KBM-7 (cell line): ENCODE measurements at regions not wholly inside any gene's neighbourhood (a gene's known extent, or its start where the extent isn't known, plus 50 kb on each side); places are given as distances from the start of the nearest gene placed in this dataset.

Experiments
- DNase-seq: peaks from one replicate; pipeline ENCODE4 v3.0.0-alpha.2; 2015
- in situ Hi-C: fragments of 300-500 bp; cut with MboI; formaldehyde crosslinking; loops from 2 replicates; pipeline ENCODE4 v1.14.3; 2020; ENCODE audit warnings: low sequenced_read_pairs, low pct_unique_long_range_greater_than_20kb, mixed read lengths

DNA sequence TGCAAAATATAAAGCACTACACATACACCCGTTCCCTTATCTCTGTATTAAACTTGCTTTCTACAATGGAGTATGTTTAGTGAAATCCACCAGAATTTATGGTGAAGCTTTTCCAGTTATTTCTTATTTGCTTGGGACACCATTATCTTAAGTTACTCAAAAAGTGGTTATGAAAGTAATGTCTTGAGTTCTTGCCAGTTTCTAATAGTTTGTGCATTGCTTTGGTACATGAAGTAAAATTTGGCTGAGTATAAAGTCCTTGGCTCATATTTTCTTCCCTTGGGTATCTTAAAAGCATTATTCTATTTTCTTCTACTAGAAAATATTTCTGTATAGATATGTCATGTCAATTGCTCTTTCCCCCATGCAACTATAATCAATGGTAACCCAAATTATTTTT lies 85.2 kb downstream of the POLR1F start:
- no peak for DNase-seq
- in situ Hi-C loops = no loop called here

DNA sequence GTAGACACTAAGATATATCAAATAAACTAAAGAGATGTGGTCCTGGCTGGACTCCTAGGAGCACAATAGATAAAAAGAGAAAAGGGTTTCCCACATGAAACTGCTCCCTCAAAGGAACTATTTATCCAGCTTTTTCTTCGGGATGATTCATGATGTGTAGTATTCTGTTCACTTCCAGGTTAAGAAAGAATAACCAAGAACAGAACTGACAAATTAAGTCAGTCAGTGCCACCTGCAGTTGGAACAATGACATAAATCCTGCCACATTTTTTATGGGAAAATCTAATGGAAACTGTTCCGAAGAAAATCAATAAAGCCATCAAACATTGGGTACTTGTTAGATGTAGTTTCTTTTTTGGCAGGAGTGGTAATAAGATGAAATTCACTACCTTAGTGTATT lies 87.1 kb downstream of the POLR1F start:
- in situ Hi-C loops = no loop called here
- DNase-seq = no peak

GRCh38 chr7:19620470-19620869 lies 88.4 kb downstream of the POLR1F start:
- DNase-seq = no peak
- in situ Hi-C loops = no loop called here

DNA sequence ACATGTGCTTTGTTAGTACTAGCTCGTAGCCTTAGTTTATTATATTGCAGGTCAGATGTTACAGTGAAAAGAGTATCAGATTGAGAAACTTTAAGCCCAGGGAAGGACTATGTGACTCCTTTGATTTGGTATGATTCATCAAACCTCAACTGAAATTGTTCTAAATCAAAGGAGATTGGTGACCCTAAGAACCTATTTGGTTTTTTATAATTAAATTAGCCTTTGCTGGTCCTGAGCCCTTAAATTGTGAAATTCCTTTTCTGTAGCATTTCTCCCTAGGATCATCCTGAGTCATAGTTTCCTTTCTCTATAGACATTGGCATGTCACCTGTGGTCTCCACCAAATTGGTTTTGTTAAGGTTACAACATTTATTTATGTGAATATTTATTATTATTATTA lies 89.7 kb downstream of the POLR1F start:
- in situ Hi-C loops = no loop called here
- no peak for DNase-seq

DNA sequence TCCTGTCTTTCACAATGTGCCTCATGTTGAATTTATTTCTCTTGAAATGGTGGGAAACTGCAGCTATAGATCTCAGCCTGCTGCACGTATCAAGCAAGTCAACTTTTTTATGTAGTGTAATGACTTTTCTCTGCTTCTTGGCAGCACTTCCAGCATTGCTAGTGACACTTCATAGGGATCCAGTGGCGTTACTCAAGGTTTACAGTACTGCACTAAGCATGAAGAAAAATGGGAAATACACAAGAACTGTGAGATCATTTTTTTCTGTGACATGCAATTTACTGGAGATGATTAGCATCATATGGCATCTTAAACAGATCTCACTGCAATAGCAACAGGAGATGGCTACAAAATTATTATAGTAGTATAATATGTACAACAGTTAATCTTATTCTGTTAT lies 90.9 kb downstream of the POLR1F start:
- in situ Hi-C loops = no loop called here
- DNase-seq = no peak

GRCh38 chr7:19610194-19610943 lies 98.5 kb downstream of the POLR1F start:
- no peak for DNase-seq
- in situ Hi-C loops = no loop called here

DNA sequence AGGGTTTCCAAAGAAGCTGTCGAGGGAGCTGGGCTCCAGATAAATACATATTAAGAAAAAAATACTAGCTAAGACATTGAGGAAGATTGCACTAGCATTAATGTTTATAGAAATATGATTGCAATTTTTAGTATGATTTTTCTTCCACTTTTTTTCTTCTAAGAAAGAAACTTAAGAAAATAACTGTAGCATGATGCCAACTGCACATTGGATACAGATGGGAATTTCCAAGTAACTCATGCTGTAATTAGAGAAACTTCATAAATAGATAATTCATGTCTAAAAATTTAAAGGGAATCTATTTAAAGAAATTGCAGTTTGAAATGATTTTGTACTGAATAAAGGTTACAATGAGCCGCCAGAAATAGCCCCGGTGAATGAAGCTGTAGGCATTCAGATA lies 119.4 kb downstream of the POLR1F start:
- no peak for DNase-seq
- in situ Hi-C loops = no loop called here

- in situ Hi-C loops = no loop called here
- DNase-seq = no peak
Observed at GRCh38 chr7:19587291-19587690, 121.5 kb downstream of the POLR1F start.

DNA sequence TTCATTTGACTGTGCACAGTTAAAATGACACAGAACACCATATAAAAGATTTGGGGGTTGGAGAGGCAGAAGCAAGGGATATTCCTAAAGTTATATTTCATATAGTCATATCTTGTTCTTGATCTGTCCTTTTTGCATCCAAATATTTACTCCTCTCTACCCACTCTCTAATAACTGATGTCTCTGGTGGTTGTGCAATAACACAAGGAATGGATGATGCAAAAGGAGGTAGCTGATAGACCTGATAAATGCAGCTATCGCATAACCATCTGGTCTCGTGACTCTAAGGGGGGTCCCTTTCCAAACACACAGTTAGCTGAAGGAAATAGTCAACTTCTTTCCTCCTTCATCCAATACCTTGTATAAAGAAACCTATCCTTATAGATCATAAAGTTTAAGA lies 123.1 kb downstream of the POLR1F start:
- no peak for DNase-seq
- in situ Hi-C loops = no loop called here

DNA sequence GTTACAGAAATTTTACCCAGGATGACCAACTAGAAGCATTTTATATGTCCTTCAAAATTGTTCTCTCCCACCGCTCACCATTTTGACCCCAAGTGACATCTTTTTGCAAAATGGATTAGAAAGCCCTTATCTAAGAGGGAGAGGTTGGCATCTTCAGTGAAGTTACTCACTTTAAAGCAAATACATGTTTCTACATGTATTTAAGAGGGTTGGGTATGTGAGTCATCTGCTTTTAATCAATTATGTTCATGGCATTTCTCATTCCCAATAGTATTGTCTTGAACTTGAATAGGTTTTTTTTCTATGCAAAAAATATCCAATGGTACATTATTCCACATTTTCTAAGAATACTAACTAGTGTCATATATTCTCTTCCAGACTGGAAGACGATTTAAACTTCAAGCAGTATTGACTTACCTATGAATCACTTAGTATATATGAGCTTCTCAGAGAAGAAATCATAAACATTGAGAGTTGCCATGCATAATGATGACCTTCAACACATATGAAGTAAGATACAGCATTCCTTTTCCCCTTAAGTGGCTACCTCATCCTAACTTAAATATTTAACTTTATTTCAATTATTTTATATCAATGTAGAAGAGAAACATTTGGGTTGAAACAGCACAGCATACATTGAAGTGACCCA lies 132.8 kb downstream of the POLR1F start:
- in situ Hi-C loops = no loop called here
- no peak for DNase-seq

- no peak for DNase-seq
- in situ Hi-C loops = no loop called here
Observed at GRCh38 chr7:19574131-19574530, 134.7 kb downstream of the POLR1F start.

DNA sequence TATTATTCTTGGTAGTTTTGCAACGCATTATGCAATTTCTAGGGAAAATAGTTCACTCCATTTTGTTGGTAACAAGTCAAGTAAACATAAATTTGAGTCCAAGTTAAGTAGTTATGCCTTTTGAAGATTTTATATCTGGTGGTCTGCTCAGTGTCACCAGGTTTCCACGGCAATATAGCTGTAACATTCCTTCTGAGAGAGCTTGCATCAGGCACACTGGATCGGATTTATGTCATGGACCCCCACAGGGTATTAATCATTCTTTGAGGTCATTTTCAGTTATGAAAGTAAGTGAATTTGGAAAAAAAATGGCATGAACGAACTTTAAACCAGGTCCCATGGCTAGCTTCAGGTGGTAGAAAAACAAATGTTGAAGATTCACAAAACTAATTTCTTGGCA lies 136.3 kb downstream of the POLR1F start:
- in situ Hi-C loops = no loop called here
- no peak for DNase-seq

GRCh38 chr7:19567011-19567410 lies 141.8 kb downstream of the POLR1F start:
- no peak for DNase-seq
- in situ Hi-C loops = no loop called here

- in situ Hi-C loops = no loop called here
- no peak for DNase-seq
Observed at GRCh38 chr7:19565602-19566001, 143.2 kb downstream of the POLR1F start.

- in situ Hi-C loops = no loop called here
- DNase-seq = no peak
Observed at GRCh38 chr7:19561121-19561805, 147.6 kb downstream of the POLR1F start.

- no peak for DNase-seq
- in situ Hi-C loops = no loop called here
Observed at GRCh38 chr7:19560111-19560883, 148.5 kb downstream of the POLR1F start.

- no peak for DNase-seq
- in situ Hi-C loops = no loop called here
Observed at GRCh38 chr7:19558527-19558926, 150.3 kb downstream of the POLR1F start.

DNA sequence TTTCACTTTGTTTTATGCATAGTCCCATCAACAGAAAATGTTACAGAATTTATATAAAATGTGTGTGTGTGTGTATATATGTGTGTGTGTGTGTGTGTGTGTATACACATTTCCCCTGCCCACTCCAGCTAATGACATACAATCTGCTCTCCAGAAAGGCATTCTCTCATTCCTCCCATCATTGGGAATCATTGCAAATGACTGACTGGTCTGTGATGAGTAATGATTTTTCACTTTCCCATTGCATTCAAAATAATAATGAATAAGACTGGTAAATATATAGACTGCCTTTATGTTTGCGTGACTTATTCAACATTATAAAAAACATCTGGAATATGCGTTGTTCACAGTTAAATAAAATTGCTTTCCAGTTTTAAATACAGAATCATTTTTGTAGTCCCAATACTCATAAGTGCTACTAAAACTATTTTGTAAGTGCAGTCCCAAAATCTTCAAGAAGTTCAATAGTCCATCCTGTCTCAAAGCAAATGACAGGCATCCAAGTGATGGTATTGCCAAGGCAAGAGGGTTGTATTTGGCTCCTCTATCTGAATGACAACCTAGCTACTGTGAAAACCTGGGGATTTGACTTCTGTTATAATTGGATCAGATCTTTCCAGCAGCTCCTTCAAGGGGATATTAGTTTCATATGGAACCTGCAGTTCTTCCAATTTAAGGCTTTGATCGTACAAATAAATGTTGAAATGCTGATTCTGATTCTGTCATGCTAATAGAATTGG lies 150.9 kb downstream of the POLR1F start:
- in situ Hi-C loops = no loop called here
- no peak for DNase-seq

- in situ Hi-C loops = no loop called here
Observed at GRCh38 chr7:19554581-19554980, 154.3 kb downstream of the POLR1F start.

More at GRCh38 chr7:19554581-19554980, 154.3 kb downstream of the POLR1F start:
- no peak for DNase-seq
